ENCODE measurements at regions not wholly inside any gene's neighbourhood (a gene's known extent, or its start where the extent isn't known, plus 50 kb on each side); places are given as distances from the start of the nearest gene placed in this dataset.

- no peak for DNase-seq (ENCODE audit: low spot score)
- H3K36me3 ChIP-seq (ENCODE audit: control insufficient read depth in 4 of 4, insufficient read depth in 3 of 4, low read depth in 1 of 4, low read length in 3 of 4), result no peaks in the 10 kb centered on the region
- H3K9ac ChIP-seq (ENCODE audit: low read depth in 1 of 2, low read length in 2 of 2), result no peak overlapping the region
- no peak overlapping the region for H3K27ac ChIP-seq (ENCODE audit: low read depth in 1 of 2, low read length in 2 of 2)
- no peaks in the 10 kb centered on the region for H3K27me3 ChIP-seq (ENCODE audit: control insufficient read depth in 4 of 4, insufficient read depth in 4 of 4, low read length in 3 of 4)
- no peak for TF ChIP-seq SP1 (IDR thresholded peaks at IDR 0.05)
- peaks cover 0 to 4% (median 0%) of the 10 kb centered on the region in 4 donors for H3K4me1 ChIP-seq (ENCODE audit: control insufficient read depth in 4 of 4, insufficient read depth in 4 of 4, low read length in 3 of 4)
- 90% methylated on average over 2 of the region's 2 CpGs for WGBS
- no peak overlapping the region for H3K4me3 ChIP-seq (ENCODE audit: low read depth in 1 of 3, low read length in 3 of 3)
- H3K9me3 ChIP-seq (ENCODE audit: control insufficient read depth in 4 of 4, low read length in 3 of 4), result no peaks in the 10 kb centered on the region
Observed at GRCh38 chr5:124990723-124991122, 244.3 kb upstream of the ZNF608 start.

DNA sequence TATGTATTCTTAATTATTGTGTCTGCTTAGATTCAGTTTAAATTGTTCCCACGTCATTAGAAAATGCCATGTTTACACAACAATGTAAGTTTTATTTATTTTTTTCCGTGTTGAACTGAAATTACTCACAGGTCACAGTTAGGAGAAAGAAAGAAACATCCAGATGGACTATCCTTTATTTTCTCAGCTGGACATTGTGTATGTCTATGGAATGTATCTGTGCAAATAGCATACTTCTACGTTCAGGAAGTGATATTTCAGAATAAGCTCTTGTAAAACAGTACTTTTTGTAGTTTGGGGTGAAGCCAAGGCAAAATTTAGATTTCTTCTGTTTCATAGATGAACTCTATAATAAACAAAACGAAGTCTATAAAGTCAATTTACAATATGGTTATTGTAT is 249.0 kb upstream of the ZNF608 start:
- Histone ChIP-seq H3K27me3 (ENCODE audit: control insufficient read depth in 4 of 4, insufficient read depth in 4 of 4, low read length in 3 of 4) (no peaks in the 10 kb centered on the region), H3K27ac (ENCODE audit: low read depth in 1 of 2, low read length in 2 of 2) (no peak overlapping the region), H3K9ac (ENCODE audit: low read depth in 1 of 2, low read length in 2 of 2) (no peak overlapping the region), H3K4me1 (ENCODE audit: control insufficient read depth in 4 of 4, insufficient read depth in 4 of 4, low read length in 3 of 4) (no peaks in the 10 kb centered on the region), H3K9me3 (ENCODE audit: control insufficient read depth in 4 of 4, low read length in 3 of 4) (no peaks in the 10 kb centered on the region), H3K4me3 (ENCODE audit: low read depth in 1 of 3, low read length in 3 of 3) (no peak overlapping the region), H3K36me3 (ENCODE audit: control insufficient read depth in 4 of 4, insufficient read depth in 3 of 4, low read depth in 1 of 4, low read length in 3 of 4) (no peaks in the 10 kb centered on the region)
- 71% methylated on average over 4 of the region's 4 CpGs for WGBS
- no peak for DNase-seq (ENCODE audit: low spot score)
- TF ChIP-seq NR2F2 (IDR thresholded peaks at IDR 0.05) (no peak), JUND (IDR thresholded peaks at IDR 0.05) (no peak), YY1 (IDR thresholded peaks at IDR 0.05) (no peak), RXRA (IDR thresholded peaks at IDR 0.05) (no peak), FOXA2 (IDR thresholded peaks at IDR 0.05) (no peak), GABPA (IDR thresholded peaks at IDR 0.05 in 1 of 2, conservative IDR thresholded peaks at IDR 0.05 in 1 of 2) (no peak), TAF1 (conservative IDR thresholded peaks at IDR 0.05) (no peak), FOXA1 (IDR thresholded peaks at IDR 0.05) (no peak), MAX (IDR thresholded peaks at IDR 0.05) (no peak), HNF4G (IDR thresholded peaks at IDR 0.05) (no peak), EGR1 (IDR thresholded peaks at IDR 0.05; ENCODE audit: low read depth in 2 of 2) (no peak), RAD21 (IDR thresholded peaks at IDR 0.05) (no peak), CTCF (IDR thresholded peaks at IDR 0.05; ENCODE audit: low read depth, low read length, missing input control) (no peak), ZBTB33 (IDR thresholded peaks at IDR 0.05) (no peak), HNF4A (conservative IDR thresholded peaks at IDR 0.05) (no peak)

DNA sequence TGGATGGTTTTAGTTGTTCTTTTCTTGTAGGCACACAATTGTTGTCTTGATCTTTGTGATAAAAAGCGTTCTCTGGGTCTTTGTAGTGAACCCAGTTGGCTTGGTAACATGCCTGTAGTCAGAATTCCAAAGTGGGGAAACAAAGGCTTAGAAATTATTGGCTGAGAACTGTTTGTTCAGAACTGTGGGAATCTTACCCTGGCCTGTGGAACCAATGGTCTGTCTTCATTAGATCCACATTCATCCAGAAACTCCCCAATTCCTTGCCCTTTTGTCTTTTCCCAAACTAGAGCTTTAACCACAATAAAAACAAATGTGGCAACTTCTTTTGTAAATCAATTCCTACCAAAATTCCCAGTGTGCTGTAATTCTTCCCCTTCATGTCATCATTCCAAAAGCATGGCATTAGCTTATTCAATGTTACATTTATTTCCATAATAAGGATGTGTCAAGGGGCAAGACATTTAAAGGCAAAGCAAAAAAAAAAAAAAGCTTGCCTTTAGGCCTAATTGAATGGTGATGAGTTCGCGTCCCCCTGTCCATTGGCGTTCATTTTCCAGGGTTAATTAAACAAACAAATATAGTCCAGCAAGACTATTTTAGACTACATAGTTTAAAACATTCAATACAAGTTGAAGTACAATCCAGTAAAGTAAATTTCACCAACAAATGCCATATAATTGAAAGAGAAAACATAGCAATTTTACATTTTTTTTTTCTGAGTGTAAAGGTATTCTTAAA is 249.8 kb upstream of the ZNF608 start:
- DNase-seq (ENCODE audit: low spot score), result no peak
- 87% methylated on average over 4 of the region's 4 CpGs for WGBS
- H3K4me3 ChIP-seq (ENCODE audit: low read depth in 1 of 3, low read length in 3 of 3), result no peak overlapping the region
- H3K27me3 ChIP-seq (ENCODE audit: control insufficient read depth in 4 of 4, insufficient read depth in 4 of 4, low read length in 3 of 4), result no peaks in the 10 kb centered on the region
- H3K36me3 ChIP-seq (ENCODE audit: control insufficient read depth in 4 of 4, insufficient read depth in 3 of 4, low read depth in 1 of 4, low read length in 3 of 4), result no peaks in the 10 kb centered on the region
- H3K9ac ChIP-seq (ENCODE audit: low read depth in 1 of 2, low read length in 2 of 2), result no peak overlapping the region
- no peaks in the 10 kb centered on the region for H3K4me1 ChIP-seq (ENCODE audit: control insufficient read depth in 4 of 4, insufficient read depth in 4 of 4, low read length in 3 of 4)
- no peak overlapping the region for H3K27ac ChIP-seq (ENCODE audit: low read depth in 1 of 2, low read length in 2 of 2)
- H3K9me3 ChIP-seq (ENCODE audit: control insufficient read depth in 4 of 4, low read length in 3 of 4), result no peaks in the 10 kb centered on the region
- TF ChIP-seq EGR1 (IDR thresholded peaks at IDR 0.05; ENCODE audit: low read depth in 2 of 2) (no peak), TAF1 (conservative IDR thresholded peaks at IDR 0.05) (no peak), ZBTB33 (IDR thresholded peaks at IDR 0.05) (no peak), HNF4A (conservative IDR thresholded peaks at IDR 0.05) (no peak), RAD21 (IDR thresholded peaks at IDR 0.05) (no peak), MAX (IDR thresholded peaks at IDR 0.05) (no peak), CTCF (IDR thresholded peaks at IDR 0.05; ENCODE audit: low read depth, low read length, missing input control) (no peak), FOXA2 (IDR thresholded peaks at IDR 0.05) (no peak)

Measured in liver (tissue), 8 donors.